NB4 (cell line): ENCODE measurements at regions not wholly inside any gene's neighbourhood (a gene's known extent, or its start where the extent isn't known, plus 50 kb on each side); places are given as distances from the start of the nearest gene placed in this dataset.

ENCODE experiments used
- DNase-seq: peaks from one replicate; pipeline ENCODE4 v3.0.0; 2010; ENCODE audit warnings: low read depth
- H3K4me3 ChIP-seq: one replicate; pipeline ENCODE4 v1.5.1; 2011; ENCODE audit warnings: mild to moderate bottlenecking, low read depth, low read length, moderate library complexity
- MYC ChIP-seq: IDR thresholded peaks from 2 replicates; pipeline ENCODE4 v1.6.1; 2011; ENCODE audit warnings: low read depth, low read length
- POLR2A ChIP-seq: IDR thresholded peaks from 2 replicates; pipeline ENCODE4 v1.6.1; 2011; ENCODE audit warnings: mild to moderate bottlenecking; ENCODE audit not compliant: insufficient read length; ENCODE audit errors: extremely low read depth
- TF ChIP-seq, protein P1 (sequence below): IDR thresholded peaks from 2 replicates; pipeline ENCODE4 v1.6.1; 2011; ENCODE audit warnings: low read depth, low read length
- TF ChIP-seq, protein P2 (sequence below): IDR thresholded peaks from one replicate; pipeline ENCODE4 v1.5.1; 2012; ENCODE audit warnings: low read depth, low read length

DNA sequence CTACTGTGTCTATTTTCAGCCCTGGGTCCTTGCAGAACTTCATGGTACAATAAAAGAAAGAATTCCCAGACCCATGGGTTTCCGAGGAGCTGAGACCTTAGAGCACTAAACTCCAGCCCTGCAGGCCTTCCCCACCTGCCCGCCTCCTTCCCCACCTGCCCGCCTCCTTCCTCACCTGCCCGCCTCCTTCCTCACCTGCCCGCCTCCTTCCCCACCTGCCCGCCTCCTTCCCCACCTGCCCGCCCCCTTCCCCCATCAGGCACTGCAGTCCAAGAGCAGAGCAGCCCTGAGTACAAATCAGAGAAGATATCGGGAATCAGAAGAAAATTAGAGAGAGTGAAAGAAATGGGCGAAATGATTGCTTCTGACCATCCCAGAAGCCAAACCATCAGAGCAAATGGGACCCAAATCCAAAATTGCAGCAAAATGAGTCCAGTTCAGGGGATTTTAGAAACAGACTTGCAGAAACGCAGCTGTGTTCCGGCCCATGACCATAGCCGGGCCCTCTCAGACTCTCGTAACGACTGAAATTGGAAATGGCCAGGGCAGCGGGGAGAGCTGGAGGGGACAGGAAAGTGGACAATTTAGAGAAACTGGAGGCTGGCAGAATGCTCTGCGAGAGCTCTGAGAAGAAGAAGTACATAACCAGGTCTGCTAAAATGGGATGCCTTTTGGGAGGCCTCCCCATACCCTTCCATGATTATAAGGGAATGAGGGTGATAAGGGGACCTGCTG lies 568.4 kb downstream of the TCERG1L start:
- no peak overlapping the region for H3K4me3 ChIP-seq
- no peak for DNase-seq
- TF ChIP-seq, protein P1, sequence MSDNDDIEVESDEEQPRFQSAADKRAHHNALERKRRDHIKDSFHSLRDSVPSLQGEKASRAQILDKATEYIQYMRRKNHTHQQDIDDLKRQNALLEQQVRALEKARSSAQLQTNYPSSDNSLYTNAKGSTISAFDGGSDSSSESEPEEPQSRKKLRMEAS = no peak
- TF ChIP-seq MYC = no peak
- TF ChIP-seq, protein P2, sequence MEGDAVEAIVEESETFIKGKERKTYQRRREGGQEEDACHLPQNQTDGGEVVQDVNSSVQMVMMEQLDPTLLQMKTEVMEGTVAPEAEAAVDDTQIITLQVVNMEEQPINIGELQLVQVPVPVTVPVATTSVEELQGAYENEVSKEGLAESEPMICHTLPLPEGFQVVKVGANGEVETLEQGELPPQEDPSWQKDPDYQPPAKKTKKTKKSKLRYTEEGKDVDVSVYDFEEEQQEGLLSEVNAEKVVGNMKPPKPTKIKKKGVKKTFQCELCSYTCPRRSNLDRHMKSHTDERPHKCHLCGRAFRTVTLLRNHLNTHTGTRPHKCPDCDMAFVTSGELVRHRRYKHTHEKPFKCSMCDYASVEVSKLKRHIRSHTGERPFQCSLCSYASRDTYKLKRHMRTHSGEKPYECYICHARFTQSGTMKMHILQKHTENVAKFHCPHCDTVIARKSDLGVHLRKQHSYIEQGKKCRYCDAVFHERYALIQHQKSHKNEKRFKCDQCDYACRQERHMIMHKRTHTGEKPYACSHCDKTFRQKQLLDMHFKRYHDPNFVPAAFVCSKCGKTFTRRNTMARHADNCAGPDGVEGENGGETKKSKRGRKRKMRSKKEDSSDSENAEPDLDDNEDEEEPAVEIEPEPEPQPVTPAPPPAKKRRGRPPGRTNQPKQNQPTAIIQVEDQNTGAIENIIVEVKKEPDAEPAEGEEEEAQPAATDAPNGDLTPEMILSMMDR = no peak
- no peak for TF ChIP-seq POLR2A

DNA sequence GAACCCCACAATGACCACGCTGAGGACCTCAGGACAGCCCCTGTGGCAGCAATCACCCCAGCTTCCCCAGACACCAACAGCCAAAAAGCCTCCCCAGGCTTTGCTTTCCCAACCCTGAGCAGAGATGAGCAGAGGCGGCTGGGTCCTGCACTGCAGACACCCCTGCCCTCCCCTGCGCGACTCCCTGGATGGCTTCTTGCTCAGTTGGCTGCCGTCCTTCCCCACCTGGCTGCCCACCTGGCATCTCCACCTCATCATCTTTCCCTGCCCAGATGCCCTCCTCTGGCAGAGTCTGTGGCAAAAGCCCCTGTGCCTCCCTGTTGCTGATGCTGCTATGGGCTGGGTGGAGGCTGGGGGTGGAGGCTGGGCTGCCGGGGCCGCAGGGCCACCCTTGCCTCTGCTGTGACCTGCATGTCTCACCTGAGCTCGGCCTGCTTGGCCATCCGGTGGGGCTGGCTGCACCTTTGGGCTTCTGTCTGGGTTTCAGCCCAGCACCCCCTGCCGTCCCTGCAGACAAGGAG lies 567.7 kb downstream of the TCERG1L start:
- H3K4me3 ChIP-seq = no peak overlapping the region
- DNase-seq = no peak
- TF ChIP-seq MYC = no peak
- TF ChIP-seq POLR2A = no peak
- TF ChIP-seq, protein P2 = no peak
- TF ChIP-seq, protein P1 = no peak

DNA sequence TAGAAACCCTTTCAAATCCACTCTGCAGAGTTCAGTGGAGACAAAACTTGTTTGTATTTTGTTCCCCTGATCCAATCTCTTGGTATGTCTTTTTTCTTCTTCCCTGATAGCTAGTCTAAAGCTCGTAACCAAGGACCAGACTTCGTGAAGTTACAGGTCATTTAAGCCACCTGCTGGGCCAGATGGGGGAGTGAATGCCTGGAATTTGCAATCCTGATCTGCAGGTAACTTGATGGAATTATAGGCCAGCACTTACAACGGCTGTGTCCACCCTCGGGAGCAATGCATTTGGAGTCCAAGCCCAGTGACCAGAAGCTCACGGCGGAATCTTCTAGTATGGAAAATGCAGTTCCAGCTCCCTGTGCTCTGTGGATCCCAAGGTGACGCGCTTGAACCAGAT lies 566.9 kb downstream of the TCERG1L start:
- H3K4me3 ChIP-seq = no peak overlapping the region
- TF ChIP-seq, protein P2 = no peak
- no peak for TF ChIP-seq POLR2A
- TF ChIP-seq MYC = no peak
- TF ChIP-seq, protein P1 = no peak
- DNase-seq = no peak

DNA sequence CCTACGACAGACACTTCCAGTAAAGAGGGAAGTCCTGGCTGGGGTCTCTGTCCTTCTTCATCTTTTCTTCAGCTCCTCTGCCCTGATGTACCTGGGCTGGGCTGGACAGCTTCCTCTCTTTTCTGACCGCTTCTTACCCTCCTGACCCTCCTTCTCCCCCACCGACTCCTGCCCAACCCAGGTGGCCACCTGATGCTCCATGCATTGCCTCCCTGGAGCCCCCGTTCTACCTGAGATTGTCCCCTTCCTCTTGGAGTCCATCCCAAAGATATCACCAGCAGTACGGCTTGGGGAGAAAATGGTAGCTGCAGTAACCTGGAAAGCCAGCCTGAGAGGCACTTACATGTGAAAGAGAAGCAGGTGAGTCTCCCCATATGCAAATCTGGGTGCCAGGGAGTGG lies 566.3 kb downstream of the TCERG1L start:
- H3K4me3 ChIP-seq = no peak overlapping the region
- no peak for DNase-seq
- TF ChIP-seq, protein P1 = no peak
- TF ChIP-seq MYC = no peak
- TF ChIP-seq, protein P2 = no peak
- TF ChIP-seq POLR2A = no peak

DNA sequence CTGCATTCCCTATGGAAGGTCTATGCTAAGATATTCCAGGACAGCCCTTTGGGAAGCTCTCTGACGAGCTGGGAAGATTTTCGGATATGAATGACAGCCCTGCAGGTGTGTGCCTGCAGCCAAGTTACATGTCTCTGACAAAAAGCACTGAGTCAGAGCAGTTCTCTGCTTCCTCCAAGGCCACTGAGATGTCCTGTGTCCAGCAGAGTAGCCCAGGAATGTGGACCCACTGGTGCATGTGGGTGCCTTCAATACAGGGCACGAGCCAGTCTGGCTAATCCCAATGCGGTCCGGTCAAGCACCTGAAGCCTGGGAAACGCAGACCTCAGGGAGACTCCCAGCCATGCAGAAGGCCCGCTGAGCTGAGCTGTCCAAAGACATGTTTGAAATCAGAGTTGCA lies 565.7 kb downstream of the TCERG1L start:
- TF ChIP-seq MYC (no peak), POLR2A (no peak)
- TF ChIP-seq, protein P2 = no peak
- TF ChIP-seq, protein P1 = no peak
- no peak overlapping the region for H3K4me3 ChIP-seq
- DNase-seq = no peak
